Loucy (cell line): ENCODE measurements at regions not wholly inside any gene's neighbourhood (a gene's known extent, or its start where the extent isn't known, plus 50 kb on each side); places are given as distances from the start of the nearest gene placed in this dataset.

Experiments used
- EZH2phosphoT487 ChIP-seq: fragments of 200-600 bp; IDR thresholded peaks from 2 replicates; pipeline ENCODE4 v1.6.1; 2018; ENCODE audit warnings: antibody characterized with exemption, mild to moderate bottlenecking, moderate library complexity, borderline replicate concordance
- TF ChIP-seq, protein P1 (sequence below): fragments of 200-600 bp; sonication (generic); conservative IDR thresholded peaks from 2 replicates; pipeline ENCODE4 v1.5.1; 2014; ENCODE audit warnings: mild to moderate bottlenecking, antibody characterized with exemption, low read length

DNA sequence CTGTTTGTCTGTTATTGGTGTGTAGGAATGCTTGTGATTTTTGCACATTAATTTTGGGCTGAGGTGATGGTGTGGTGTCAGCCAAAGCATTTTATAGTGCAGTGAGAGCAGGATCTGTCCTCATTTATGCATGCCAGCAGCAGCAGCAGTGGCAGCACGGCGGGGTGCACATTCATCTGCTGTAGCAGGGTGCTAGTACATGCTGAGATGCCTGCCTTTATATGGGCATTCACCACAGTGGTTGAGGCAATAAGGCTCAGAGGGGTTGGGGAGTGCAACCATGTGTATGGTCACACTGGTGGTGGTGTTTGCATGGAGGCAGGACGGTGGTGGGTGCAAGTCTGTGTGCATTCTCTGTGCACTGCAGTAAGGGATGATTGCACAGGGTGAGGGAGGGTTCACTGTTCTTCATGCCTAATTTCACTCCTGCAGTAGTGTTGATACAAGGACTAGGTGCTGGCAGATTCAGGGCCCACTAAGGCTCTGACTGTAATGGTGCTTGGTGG, 129.3 kb upstream of the SYNCRIP start:
- TF ChIP-seq, protein P1, sequence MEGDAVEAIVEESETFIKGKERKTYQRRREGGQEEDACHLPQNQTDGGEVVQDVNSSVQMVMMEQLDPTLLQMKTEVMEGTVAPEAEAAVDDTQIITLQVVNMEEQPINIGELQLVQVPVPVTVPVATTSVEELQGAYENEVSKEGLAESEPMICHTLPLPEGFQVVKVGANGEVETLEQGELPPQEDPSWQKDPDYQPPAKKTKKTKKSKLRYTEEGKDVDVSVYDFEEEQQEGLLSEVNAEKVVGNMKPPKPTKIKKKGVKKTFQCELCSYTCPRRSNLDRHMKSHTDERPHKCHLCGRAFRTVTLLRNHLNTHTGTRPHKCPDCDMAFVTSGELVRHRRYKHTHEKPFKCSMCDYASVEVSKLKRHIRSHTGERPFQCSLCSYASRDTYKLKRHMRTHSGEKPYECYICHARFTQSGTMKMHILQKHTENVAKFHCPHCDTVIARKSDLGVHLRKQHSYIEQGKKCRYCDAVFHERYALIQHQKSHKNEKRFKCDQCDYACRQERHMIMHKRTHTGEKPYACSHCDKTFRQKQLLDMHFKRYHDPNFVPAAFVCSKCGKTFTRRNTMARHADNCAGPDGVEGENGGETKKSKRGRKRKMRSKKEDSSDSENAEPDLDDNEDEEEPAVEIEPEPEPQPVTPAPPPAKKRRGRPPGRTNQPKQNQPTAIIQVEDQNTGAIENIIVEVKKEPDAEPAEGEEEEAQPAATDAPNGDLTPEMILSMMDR: no peak
- no peak for TF ChIP-seq EZH2phosphoT487
